22Rv1 (cell line): ENCODE measurements at regions not wholly inside any gene's neighbourhood (a gene's known extent, or its start where the extent isn't known, plus 50 kb on each side); places are given as distances from the start of the nearest gene placed in this dataset.
"Not testable (repeated sequence)": the region's sequence is repeated elsewhere in the genome, so short reads cannot be mapped to it uniquely, and the experiment has no call there.

Source experiments
- H3K27ac ChIP-seq: fragments of 450-650 bp; 2 replicates; pipeline ENCODE4 v1.5.1; 2017
- TF ChIP-seq, protein P1 (sequence below): fragments of 450-650 bp; IDR thresholded peaks from 2 replicates; pipeline ENCODE4 v1.5.1; 2017; ENCODE audit warnings: mild to moderate bottlenecking

DNA sequence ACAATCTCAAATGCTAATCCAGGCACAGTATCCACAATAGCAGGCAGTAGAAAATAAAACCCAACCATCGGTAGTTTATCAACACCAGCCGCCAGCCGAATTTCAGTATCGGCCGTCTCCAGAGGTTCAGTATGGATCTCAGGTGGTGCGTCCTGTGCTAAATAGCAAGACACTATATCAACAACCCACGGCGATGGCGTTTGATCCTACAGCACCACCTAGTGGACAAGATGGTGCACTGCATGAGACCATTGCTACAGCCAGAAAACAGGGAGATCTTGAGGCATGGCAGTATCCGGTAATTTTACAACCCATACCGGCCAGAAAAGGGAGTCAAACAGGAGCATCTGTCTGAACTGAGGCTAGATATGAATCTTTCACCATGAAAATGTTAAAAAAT lies 112.0 kb upstream of the FRG2C start:
- TF ChIP-seq, protein P1, sequence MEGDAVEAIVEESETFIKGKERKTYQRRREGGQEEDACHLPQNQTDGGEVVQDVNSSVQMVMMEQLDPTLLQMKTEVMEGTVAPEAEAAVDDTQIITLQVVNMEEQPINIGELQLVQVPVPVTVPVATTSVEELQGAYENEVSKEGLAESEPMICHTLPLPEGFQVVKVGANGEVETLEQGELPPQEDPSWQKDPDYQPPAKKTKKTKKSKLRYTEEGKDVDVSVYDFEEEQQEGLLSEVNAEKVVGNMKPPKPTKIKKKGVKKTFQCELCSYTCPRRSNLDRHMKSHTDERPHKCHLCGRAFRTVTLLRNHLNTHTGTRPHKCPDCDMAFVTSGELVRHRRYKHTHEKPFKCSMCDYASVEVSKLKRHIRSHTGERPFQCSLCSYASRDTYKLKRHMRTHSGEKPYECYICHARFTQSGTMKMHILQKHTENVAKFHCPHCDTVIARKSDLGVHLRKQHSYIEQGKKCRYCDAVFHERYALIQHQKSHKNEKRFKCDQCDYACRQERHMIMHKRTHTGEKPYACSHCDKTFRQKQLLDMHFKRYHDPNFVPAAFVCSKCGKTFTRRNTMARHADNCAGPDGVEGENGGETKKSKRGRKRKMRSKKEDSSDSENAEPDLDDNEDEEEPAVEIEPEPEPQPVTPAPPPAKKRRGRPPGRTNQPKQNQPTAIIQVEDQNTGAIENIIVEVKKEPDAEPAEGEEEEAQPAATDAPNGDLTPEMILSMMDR = peak; percentile 71
- not testable (repeated sequence) for H3K27ac ChIP-seq

DNA sequence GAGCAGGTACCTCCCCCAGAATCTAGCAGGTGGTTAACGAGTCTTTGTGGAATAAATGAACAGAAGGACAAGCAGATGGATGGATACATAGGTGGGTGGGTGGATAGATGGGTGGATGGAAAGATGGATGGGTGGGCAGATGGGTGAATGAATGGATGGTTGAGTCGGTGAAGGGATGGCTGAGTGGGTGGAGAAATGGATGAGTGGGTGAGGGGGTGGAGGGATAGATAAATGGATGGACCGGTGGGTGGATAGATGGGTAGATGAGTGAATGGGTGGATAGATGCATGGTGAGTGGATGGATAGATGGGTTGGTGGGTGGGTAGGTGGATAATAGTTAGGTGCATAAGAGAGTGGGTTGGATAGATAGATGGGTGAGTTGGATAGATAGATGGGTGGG lies 99.7 kb upstream of the FRG2C start:
- not testable (repeated sequence) for H3K27ac ChIP-seq

DNA sequence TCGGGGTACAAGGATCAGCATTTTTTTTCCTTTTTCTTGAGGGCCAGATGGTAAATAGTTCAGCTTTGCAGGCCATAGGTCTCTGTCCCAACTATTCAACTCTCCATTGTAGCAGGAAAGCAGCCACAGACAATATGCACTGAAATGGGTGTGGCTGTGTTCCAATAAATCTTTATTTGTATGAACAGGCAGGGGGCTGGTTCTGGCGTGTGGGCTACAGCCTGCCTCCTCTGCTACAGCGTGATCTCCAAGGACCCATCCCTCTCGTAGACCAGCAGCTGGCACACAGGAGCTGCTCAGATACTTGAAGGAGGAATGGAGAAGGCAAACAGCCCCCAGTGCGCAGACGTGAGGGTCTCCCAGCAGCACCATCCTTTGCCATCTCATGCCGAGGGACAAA lies 91.8 kb upstream of the FRG2C start:
- not testable (repeated sequence) for H3K27ac ChIP-seq

DNA sequence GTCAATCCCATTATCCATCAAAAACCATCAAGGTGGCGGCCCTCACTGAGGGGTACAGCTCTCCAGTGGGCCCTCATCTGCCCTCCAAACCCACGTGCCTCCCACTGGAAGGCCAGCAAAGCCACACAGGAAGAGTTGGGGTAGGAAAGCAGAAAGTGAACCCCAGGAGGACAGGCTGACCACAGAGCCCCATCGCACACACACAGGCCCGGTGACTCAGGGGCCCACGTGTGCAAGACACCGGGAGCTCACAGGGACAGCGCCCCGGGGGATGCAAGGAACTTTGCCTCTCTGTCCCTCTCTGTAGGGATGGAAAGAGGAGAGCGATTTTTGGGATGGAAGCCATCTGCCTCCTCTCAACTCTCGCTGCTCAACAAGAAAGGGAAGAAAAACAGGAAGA lies 85.0 kb upstream of the FRG2C start:
- not testable (repeated sequence) for H3K27ac ChIP-seq

DNA sequence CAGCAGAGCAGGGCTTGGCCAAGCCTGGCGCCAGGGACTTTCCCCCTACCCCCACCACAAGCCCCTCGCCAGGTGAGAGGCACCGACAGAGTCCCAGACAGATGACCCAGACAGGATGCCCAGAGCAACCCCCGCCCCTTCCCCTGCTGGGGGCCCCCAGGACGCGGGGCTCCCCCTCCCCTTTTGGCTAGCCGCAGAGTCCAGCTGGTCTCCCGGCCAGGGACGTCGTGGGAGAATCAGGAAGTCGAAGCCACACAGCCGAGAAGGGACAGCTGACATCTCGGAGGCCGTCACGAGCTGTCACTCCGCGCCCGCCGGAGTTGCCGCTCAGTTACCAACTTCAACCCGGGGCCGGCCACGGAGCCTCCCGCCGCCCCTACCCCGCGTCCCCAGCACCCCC lies 84.6 kb upstream of the FRG2C start:
- H3K27ac ChIP-seq = not testable (repeated sequence)

DNA sequence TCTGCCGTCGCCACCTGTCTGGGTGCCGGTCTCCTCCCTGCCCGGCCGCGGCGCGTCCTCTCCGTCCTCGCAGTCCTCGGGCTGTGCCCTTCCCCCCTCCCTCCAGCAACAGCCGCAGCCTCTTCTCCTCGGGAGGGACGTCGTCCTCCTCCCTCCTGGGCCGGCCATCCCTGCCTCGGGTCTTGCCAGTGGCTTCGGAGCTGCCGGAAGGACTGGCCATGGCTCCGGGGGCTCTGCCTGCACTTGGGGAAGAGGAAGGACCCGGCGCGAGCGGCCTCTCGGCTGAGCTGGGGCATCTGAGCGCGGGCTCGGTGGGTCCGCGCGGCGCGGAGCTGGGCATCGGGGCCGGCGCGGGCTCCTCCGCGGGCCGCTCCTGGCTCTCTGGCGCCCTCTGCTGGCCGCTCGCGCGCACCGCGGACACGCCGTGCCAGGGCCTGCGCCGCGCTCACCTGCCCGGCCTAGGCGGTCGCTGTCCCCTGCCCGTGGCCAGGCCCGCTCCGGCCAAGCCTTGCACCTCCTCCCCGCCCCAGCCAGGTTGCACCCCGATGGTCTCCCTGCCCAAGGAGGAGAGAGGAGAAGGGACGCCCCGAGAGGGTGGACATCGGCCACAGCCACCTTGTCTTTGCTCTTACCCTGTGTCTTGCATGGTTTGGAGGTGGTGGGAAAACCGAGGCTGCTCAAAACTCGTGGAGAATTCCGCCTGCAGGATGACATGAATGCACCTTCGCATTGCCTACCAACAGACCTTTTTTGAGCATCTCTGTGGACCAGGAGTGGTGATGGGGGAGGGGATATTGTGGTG lies 83.9 kb upstream of the FRG2C start:
- TF ChIP-seq, protein P1 = peak; percentile 77
- not testable (repeated sequence) for H3K27ac ChIP-seq

DNA sequence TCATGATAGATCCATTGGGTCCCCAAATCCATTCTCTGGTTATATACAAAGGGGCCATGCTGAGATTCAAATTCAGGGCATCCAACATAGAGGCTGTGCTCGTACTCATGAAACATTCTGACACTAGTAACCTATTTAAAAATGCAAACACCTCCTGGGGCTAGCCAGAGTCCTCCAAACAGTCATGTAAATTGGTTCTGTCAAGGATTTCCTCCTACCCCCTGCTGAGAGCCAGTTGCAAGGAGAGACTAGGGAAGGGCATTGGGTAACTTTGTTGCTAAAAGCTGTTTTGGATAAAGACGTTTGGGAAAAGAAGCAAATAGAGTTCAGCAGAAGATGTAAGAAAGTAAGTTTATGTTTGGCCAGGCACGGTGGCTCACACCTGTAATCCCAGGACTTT lies 81.6 kb upstream of the FRG2C start:
- not testable (repeated sequence) for H3K27ac ChIP-seq

DNA sequence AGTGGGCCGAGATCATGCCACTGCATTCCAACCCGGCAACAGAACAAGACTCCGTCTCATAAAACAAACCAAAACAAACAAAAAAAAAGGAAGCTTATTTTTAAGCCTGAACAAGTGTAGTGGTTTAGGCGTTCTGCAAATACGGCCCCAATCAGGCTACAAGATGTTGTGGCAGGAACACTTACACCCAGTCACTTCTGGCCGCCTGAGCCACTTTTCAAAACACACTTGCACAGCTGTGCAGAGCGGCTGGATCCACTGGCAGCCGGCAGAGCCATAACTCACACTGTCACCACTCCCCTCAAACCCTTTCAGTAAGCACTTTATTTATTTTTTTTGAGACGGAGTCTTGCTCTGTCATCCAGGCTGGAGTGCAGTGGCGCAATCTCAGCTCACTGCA lies 81.0 kb upstream of the FRG2C start:
- not testable (repeated sequence) for H3K27ac ChIP-seq

DNA sequence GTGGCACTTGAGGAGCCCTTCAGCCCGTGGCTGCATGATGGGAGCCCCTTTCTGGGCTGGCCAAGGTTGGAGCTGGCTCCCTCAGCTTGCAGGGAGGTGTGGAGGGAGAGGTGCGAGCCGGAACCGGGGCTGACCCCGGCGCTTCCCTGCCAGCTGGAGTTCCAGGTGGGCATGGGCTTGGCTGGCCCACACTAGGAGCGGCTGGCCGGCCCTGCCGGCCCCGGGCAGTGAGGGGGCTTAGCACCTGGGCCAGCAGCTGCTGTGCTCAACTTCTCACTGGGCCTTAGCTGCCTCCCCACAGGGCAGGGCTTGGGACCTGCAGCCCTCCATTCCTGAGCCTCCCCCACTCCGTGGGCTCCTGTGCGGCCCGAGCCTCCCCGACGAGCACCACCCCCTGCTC lies 76.4 kb upstream of the FRG2C start:
- not testable (repeated sequence) for H3K27ac ChIP-seq

DNA sequence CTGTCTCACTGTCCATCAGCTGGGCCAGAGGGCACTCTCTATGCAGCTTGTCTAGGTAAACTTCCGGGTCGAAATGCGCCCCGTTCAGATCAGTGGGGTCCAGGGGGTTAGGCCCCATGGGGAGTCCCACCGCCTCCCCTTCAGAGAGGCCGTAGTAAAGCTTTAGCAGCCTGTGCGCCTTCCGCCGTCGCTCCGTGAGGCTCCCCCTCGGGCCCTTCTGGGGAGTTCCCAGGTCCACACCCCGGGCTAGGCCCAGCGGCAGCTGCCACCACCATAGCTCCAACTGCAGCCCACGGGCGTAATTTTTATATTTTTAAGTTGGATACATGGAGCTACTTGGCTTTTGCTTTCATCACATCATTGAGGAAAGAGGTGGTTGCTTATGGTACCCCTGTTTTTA lies 73.7 kb upstream of the FRG2C start:
- not testable (repeated sequence) for H3K27ac ChIP-seq

DNA sequence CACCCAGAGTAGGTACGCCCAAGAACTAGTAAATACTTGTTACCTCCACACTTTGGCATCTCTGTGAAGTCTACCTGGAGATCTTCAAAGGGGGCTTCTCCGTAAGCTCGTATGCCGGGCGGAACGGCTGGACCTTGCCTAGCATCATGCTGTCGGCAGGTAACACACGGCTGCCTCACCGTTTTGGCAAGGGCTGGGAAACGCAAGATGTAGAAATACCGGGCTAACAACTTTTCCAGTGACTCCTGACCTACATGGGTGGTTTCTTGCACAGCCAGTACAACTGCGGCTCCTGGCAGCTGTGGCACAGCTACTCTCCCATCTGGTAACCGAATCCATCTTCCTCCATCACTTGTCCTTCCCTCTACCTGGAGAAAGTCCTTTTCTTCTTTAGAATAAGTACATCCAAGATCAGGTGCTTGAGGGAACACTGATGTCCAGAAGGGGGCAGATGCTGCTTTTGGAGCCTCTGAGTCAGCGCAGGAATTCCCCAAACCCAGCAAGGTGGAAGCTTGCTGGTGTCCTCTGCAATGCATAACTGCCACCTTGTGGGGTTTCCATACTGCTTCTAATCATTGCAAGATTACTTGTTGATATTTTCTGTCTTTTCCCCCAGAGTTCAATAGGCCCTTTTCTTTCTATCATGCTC lies 59.7 kb upstream of the FRG2C start:
- not testable (repeated sequence) for H3K27ac ChIP-seq
- TF ChIP-seq, protein P1 = peak; percentile 23

DNA sequence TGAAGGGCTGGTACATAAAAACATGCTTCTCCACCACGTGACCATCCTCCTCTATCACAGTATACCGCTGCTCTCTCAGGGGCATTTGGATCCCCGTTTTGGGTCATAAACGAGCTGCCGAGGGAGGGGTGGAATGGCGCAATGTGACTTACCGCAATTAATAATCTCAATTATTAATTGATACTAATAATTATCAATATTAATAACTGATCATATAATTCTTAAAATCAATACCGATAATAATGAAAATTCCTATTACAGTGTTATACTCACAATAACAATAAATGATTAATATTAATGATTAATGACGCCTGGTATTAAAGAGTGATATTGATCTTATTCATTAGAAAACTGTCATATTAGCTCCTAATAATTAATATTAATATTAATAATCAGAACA lies 56.1 kb upstream of the FRG2C start:
- not testable (repeated sequence) for H3K27ac ChIP-seq

DNA sequence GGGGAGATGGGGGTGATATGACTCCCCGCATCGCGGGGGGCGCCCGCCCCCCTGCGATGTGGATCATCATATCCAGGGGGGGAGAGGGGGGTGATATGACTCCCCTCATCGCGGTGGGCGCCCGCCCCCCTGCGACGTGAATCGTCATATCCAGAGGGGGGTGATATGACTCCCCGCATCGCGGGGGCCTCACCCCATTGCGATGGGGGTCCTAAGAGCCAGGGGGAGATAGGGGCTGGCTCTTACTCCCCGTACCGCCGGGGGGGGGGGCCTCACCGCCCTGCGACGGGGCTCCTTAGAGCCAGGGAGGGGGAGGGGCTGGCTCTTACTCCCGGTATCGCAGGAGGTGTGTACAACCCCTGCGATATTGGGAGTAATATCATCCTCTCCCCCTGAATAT lies 54.5 kb upstream of the FRG2C start:
- H3K27ac ChIP-seq = not testable (repeated sequence)
